HepG2 (cell line): ENCODE measurements at regions not wholly inside any gene's neighbourhood (a gene's known extent, or its start where the extent isn't known, plus 50 kb on each side); places are given as distances from the start of the nearest gene placed in this dataset.

Experiments
- DR1 ChIP-seq: sonication (generic); formaldehyde crosslinking; IDR thresholded peaks from 2 replicates; pipeline ENCODE4 v1.8.0; 2021; ENCODE audit warnings: mild to moderate bottlenecking, missing genetic modification reagents, inconsistent platforms
- GABPA ChIP-seq, 2 experiments: IDR thresholded peaks; 2 replicates each; pipeline ENCODE4 v1.6.1; 2011 to 2016; ENCODE audit warnings: low read depth in 2 of 2, low read length in 1 of 2, missing biosample characterization in 1 of 2, missing genetic modification characterization in 1 of 2
- HNRNPK ChIP-seq: fragments of 200-400 bp; formaldehyde crosslinking; IDR thresholded peaks from 2 replicates; pipeline ENCODE4 v1.6.1; 2018; ENCODE audit warnings: low read length, low read depth, moderate library complexity, mild to moderate bottlenecking; ENCODE audit not compliant: poor library complexity, severe bottlenecking
- HNRNPLL ChIP-seq: fragments of 200-400 bp; formaldehyde crosslinking; IDR thresholded peaks from 2 replicates; pipeline ENCODE4 v1.6.1; 2017; ENCODE audit warnings: mild to moderate bottlenecking, low read depth, low read length; ENCODE audit not compliant: poor library complexity, severe bottlenecking
- MAFF ChIP-seq: IDR thresholded peaks from 2 replicates; pipeline ENCODE4 v1.6.1; 2011; ENCODE audit warnings: low read depth, low read length, improper control_type of control experiment
- MXD4 ChIP-seq: IDR thresholded peaks from 2 replicates; pipeline ENCODE4 v1.6.1; 2016; ENCODE audit warnings: mild to moderate bottlenecking, missing biosample characterization, missing genetic modification reagents
- MYC ChIP-seq: sonication (generic); formaldehyde crosslinking; IDR thresholded peaks from 2 replicates; pipeline ENCODE4 v1.9.0; 2021; ENCODE audit warnings: missing genetic modification reagents, borderline replicate concordance
- NAIF1 ChIP-seq: sonication (generic); formaldehyde crosslinking; IDR thresholded peaks from 2 replicates; pipeline ENCODE4 v1.5.0; 2020; ENCODE audit warnings: mild to moderate bottlenecking, missing genetic modification reagents, borderline replicate concordance
- NCOA5 ChIP-seq: sonication (generic); formaldehyde crosslinking; IDR thresholded peaks from 2 replicates; pipeline ENCODE4 v1.4.0; 2020; ENCODE audit warnings: missing genetic modification reagents
- PHF20 ChIP-seq: sonication (generic); formaldehyde crosslinking; IDR thresholded peaks from 2 replicates; pipeline ENCODE4 v1.5.0; 2020; ENCODE audit warnings: mild to moderate bottlenecking, missing genetic modification reagents
- RBFOX2 ChIP-seq: fragments of 200-400 bp; formaldehyde crosslinking; IDR thresholded peaks from 2 replicates; pipeline ENCODE4 v1.6.1; 2017; ENCODE audit warnings: low read depth, mild to moderate bottlenecking, low read length
- RBM39 ChIP-seq: fragments of 200-400 bp; formaldehyde crosslinking; IDR thresholded peaks from one replicate; pipeline ENCODE4 v1.6.1; 2018; ENCODE audit warnings: antibody characterized with exemption, mild to moderate bottlenecking, low read depth, low read length; ENCODE audit not compliant: poor library complexity, severe bottlenecking
- TRIM24 ChIP-seq: sonication (generic); formaldehyde crosslinking; IDR thresholded peaks from 2 replicates; pipeline ENCODE4 v1.8.0; 2022; ENCODE audit warnings: mild to moderate bottlenecking, missing genetic modification reagents
- ZBTB21 ChIP-seq: sonication (generic); formaldehyde crosslinking; IDR thresholded peaks from 2 replicates; pipeline ENCODE4 v1.4.0; 2020; ENCODE audit warnings: missing genetic modification reagents
- ZBTB42 ChIP-seq: sonication (generic); formaldehyde crosslinking; IDR thresholded peaks from 2 replicates; pipeline ENCODE4 v1.5.0; 2020; ENCODE audit warnings: mild to moderate bottlenecking, missing genetic modification reagents
- ZFP1 ChIP-seq: IDR thresholded peaks from 2 replicates; pipeline ENCODE4 v1.6.1; 2016
- ZNF230 ChIP-seq: sonication (generic); formaldehyde crosslinking; IDR thresholded peaks from 2 replicates; pipeline ENCODE4 v1.4.0; 2020; ENCODE audit warnings: mild to moderate bottlenecking, missing genetic modification reagents
- ZNF629 ChIP-seq: sonication (generic); formaldehyde crosslinking; conservative IDR thresholded peaks from 2 replicates; pipeline ENCODE4 v1.5.0; 2020; ENCODE audit warnings: missing genetic modification reagents
- TF ChIP-seq, protein P1 (sequence below): sonication (generic); formaldehyde crosslinking; IDR thresholded peaks from 2 replicates; pipeline ENCODE4 v1.5.0; 2020; ENCODE audit warnings: mild to moderate bottlenecking, missing genetic modification reagents, borderline replicate concordance
- TF ChIP-seq, protein P2 (sequence below): sonication (generic); formaldehyde crosslinking; IDR thresholded peaks from 2 replicates; pipeline ENCODE4; 2020; ENCODE audit warnings: missing genetic modification reagents, mild to moderate bottlenecking, borderline replicate concordance

DNA sequence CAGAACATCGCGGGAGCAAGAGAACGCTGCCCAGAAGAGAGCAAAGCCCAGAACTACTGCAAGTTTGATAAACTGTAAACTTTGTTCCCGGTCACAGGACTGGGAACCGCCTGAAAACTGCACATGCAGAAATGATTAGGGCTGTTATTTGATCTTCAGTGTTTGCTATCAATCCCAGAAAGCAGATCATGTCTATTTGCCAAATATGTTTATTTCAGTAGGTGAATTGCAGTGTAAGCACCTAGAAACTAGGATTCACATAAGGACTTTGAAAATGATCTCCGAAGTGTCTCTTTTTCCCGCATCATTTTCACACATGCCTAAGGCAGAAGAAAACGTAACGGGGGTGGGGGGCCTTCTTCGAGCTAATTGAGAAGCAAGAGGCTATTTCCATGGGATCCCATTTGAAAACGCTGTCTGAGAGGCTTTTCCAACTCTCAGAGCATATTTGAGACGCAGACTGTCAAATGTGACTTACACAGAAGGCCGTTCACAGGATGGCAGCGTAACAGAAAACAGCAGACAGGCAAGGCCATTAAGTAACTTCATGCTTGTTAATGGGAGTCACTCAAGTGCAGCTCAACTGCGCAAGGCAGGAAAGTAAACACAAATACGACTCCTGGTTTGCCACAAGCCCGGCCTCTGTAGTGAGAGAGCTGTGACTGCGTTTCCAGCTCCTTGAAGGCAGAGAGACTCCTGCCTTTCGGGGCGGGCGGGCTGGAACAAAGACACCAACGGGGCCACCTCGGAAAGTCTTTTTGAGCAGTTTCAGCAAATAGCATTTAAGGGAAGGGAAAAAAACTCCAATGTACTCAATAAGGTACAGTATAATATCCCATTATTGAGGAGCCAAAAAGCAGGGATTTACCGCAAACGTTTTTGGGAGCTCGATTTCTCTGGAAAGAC, 144.7 kb upstream of the ZNF217 start (continued):
- TF ChIP-seq ZBTB21 (no peak), HNRNPLL (no peak), GABPA (IDR thresholded peaks at IDR 0.05; ENCODE audit: low read depth, low read length) (no peak), GABPA (CRISPR knock-in tag; IDR thresholded peaks at IDR 0.05; ENCODE audit: low read depth) (peak; percentile 51; the same call in 1 of the 2 replicates), RBM39 (no peak), ZNF230 (CRISPR knock-in tag) (peak; percentile 71; the same call in 1 of the 2 replicates), ZNF629 (CRISPR knock-in tag) (peak; percentile 63), ZBTB42 (no peak), DR1 (CRISPR knock-in tag) (peak; percentile 50; the same call in 1 of the 2 replicates), MAFF (peak; percentile 40; the same call in 1 of the 2 replicates), NAIF1 (CRISPR knock-in tag) (peak; percentile 60), HNRNPK (no peak), PHF20 (CRISPR knock-in tag) (peak; percentile 42; the same call in 1 of the 2 replicates), ZFP1 (CRISPR knock-in tag) (peak; percentile 55; the same call in 1 of the 2 replicates), TRIM24 (CRISPR knock-in tag) (no peak), MYC (no peak; the same call in 1 of the 2 replicates), NCOA5 (no peak), MXD4 (peak; percentile 69), RBFOX2 (peak; percentile 47; the same call in 1 of the 2 replicates)
- TF ChIP-seq, protein P1, sequence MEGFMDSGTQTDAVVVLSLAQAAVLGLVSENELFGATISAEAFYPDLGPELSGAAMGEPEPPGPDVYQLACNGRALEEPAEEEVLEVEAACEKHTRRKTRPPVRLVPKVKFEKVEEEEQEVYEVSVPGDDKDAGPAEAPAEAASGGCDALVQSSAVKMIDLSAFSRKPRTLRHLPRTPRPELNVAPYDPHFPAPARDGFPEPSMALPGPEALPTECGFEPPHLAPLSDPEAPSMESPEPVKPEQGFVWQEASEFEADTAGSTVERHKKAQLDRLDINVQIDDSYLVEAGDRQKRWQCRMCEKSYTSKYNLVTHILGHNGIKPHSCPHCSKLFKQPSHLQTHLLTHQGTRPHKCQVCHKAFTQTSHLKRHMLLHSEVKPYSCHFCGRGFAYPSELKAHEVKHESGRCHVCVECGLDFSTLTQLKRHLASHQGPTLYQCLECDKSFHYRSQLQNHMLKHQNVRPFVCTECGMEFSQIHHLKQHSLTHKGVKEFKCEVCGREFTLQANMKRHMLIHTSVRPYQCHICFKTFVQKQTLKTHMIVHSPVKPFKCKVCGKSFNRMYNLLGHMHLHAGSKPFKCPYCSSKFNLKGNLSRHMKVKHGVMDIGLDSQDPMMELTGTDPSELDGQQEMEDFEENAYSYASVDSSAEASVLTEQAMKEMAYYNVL (CRISPR knock-in tag), result peak; percentile 78; the same call in 1 of the 2 replicates
- TF ChIP-seq, protein P2, sequence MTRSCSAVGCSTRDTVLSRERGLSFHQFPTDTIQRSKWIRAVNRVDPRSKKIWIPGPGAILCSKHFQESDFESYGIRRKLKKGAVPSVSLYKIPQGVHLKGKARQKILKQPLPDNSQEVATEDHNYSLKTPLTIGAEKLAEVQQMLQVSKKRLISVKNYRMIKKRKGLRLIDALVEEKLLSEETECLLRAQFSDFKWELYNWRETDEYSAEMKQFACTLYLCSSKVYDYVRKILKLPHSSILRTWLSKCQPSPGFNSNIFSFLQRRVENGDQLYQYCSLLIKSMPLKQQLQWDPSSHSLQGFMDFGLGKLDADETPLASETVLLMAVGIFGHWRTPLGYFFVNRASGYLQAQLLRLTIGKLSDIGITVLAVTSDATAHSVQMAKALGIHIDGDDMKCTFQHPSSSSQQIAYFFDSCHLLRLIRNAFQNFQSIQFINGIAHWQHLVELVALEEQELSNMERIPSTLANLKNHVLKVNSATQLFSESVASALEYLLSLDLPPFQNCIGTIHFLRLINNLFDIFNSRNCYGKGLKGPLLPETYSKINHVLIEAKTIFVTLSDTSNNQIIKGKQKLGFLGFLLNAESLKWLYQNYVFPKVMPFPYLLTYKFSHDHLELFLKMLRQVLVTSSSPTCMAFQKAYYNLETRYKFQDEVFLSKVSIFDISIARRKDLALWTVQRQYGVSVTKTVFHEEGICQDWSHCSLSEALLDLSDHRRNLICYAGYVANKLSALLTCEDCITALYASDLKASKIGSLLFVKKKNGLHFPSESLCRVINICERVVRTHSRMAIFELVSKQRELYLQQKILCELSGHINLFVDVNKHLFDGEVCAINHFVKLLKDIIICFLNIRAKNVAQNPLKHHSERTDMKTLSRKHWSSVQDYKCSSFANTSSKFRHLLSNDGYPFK (CRISPR knock-in tag), result peak; percentile 88; the same call in 1 of the 2 replicates
